ENCODE measurements at regions not wholly inside any gene's neighbourhood (a gene's known extent, or its start where the extent isn't known, plus 50 kb on each side); places are given as distances from the start of the nearest gene placed in this dataset.
A peak's percentile ranks its signal among the peaks of the same experiment; 100 is the strongest.

GRCh38 chr15:62619526-62619925 lies 423.0 kb upstream of the TPM1 start:
- DNase-seq, result no peak

- no peak for DNase-seq
Observed at GRCh38 chr15:62622775-62623174, 419.8 kb upstream of the TPM1 start.

GRCh38 chr15:62624547-62625378 lies 417.8 kb upstream of the TPM1 start:
- DNase-seq, result no peak

GRCh38 chr15:62625429-62626033 lies 417.0 kb upstream of the TPM1 start:
- no peak for DNase-seq

GRCh38 chr15:62626903-62627302 lies 415.6 kb upstream of the TPM1 start:
- no peak for DNase-seq

GRCh38 chr15:62631076-62631724 lies 411.3 kb upstream of the TPM1 start:
- DNase-seq, result no peak

- DNase-seq, result no peak
Observed at GRCh38 chr15:62636823-62637573, 405.5 kb upstream of the TPM1 start.

GRCh38 chr15:62637574-62637897 lies 405.0 kb upstream of the TPM1 start:
- no peak for DNase-seq

- DNase-seq, result no peak
Observed at GRCh38 chr15:62637950-62638619, 404.5 kb upstream of the TPM1 start.

- no peak for DNase-seq
Observed at GRCh38 chr15:62639432-62639831, 403.1 kb upstream of the TPM1 start.

GRCh38 chr15:62639906-62640605 lies 402.5 kb upstream of the TPM1 start:
- DNase-seq, result no peak

- no peak for DNase-seq
Observed at GRCh38 chr15:62641825-62642224, 400.7 kb upstream of the TPM1 start.

GRCh38 chr15:62643572-62643971 lies 399.0 kb upstream of the TPM1 start:
- no peak for DNase-seq

GRCh38 chr15:62644216-62644888 lies 398.2 kb upstream of the TPM1 start:
- no peak for DNase-seq

GRCh38 chr15:62644889-62645742 lies 397.4 kb upstream of the TPM1 start:
- DNase-seq, result no peak

- DNase-seq, result peak in 1 of 2 donors; percentile 33
Observed at GRCh38 chr15:62647202-62647842, 395.2 kb upstream of the TPM1 start.

- no peak for DNase-seq
Observed at GRCh38 chr15:62647843-62648505, 394.6 kb upstream of the TPM1 start.

- DNase-seq, result no peak
Observed at GRCh38 chr15:62648954-62649353, 393.6 kb upstream of the TPM1 start.

GRCh38 chr15:62649793-62650420 lies 392.6 kb upstream of the TPM1 start:
- DNase-seq, result no peak
